ENCODE measurements at regions not wholly inside any gene's neighbourhood (a gene's known extent, or its start where the extent isn't known, plus 50 kb on each side); places are given as distances from the start of the nearest gene placed in this dataset.

DNA sequence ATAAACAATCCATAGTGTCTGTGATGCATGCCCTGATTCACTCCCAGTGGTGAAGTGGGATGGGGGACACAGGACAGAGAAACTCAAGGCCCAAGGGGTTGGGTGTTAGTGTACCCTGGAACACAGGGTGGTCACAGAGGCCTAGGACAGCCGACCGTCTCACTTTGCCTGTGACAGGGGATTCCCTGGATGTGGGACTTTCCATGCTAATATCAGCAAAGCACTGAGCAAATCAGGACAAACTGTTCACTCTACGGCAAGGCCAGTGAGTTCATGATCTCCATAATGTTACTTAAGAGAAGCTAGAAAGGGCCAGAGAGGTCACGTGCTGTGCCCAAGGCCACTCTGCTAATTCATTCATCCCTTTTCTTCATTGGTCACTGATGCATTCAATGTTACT, 158.7 kb upstream of the RBPJ start:
- no peak for TF ChIP-seq CTCF (IDR thresholded peaks at IDR 0.05; ENCODE audit: control insufficient read depth, insufficient read depth, low read depth, low read length, missing control alignments)
- no peak for DNase-seq (ENCODE audit: low read depth)
- no peak overlapping the region for H3K4me3 ChIP-seq (ENCODE audit: control insufficient read depth, low read depth, low read length)

DNA sequence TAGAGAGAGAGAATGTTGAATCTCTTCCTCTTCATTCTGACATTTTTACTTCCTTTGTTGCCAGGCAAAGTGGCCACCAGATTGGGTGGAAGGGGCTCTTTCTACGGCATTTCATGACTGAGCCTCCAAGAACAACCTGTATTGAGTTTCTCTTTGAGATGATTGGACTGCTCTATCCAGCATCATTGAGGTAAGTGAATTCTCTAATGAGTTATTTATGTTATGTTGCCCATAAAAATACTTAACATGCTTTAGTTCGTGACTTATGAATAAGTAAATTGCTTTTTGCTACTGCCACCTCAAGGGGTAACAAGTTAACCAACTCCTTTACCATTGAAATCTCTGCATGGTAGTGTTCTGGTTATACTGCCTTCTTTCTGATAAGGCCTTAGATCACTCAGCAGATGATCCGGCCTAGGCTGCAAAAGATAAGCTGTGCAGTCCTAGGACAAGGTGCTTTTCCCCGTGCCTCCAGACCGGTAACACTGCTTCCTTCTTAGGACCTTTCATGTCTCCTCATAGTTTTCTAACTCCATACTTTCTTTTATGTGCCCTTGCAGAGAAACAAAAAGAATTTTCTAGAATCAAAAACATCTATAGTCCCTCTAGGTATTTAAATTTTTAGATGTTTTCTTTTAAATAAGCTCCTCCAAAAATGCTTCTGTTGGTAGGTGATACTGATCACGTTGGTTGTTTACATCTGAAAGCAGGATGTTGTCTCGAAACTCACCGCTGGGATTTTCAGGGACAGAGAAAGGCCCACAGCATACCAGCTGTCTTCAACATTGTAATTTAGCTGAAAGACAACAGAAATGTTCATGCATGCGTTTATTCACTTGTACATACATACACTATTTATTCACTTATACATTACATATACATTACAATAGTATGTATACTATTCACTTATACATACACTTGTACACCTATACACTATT, 157.1 kb upstream of the RBPJ start:
- DNase-seq (ENCODE audit: low read depth): no peak
- no peak for TF ChIP-seq CTCF (IDR thresholded peaks at IDR 0.05; ENCODE audit: control insufficient read depth, insufficient read depth, low read depth, low read length, missing control alignments)
- H3K4me3 ChIP-seq (ENCODE audit: control insufficient read depth, low read depth, low read length): no peak overlapping the region

- H3K4me3 ChIP-seq (ENCODE audit: control insufficient read depth, low read depth, low read length): no peak overlapping the region
- no peak for DNase-seq (ENCODE audit: low read depth)
- no peak for TF ChIP-seq CTCF (IDR thresholded peaks at IDR 0.05; ENCODE audit: control insufficient read depth, insufficient read depth, low read depth, low read length, missing control alignments)
Observed at GRCh38 chr4:26171501-26171900, 149.3 kb upstream of the RBPJ start.

GRCh38 chr4:26171941-26172340, 148.9 kb upstream of the RBPJ start:
- H3K4me3 ChIP-seq (ENCODE audit: control insufficient read depth, low read depth, low read length): no peak overlapping the region
- no peak for TF ChIP-seq CTCF (IDR thresholded peaks at IDR 0.05; ENCODE audit: control insufficient read depth, insufficient read depth, low read depth, low read length, missing control alignments)
- no peak for DNase-seq (ENCODE audit: low read depth)

DNA sequence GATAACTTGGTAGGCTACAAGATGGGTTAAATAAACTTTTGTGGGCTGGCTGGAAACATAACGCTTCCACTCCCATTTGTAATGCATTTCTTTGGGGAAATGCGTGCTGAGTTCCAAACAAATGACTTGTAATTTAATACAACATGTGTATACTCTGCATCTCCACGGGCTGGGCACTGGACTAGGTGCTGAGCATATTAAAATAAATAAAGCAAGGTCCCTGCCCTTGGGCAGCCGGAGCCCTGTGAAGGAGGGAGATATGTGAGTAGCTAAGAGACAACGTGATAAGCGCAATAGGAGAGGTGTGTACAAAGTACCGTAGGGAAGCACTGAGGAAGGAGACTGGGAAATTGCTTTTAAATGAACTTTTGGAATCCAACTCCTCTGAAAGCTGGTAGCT, 147.2 kb upstream of the RBPJ start:
- no peak for TF ChIP-seq CTCF (IDR thresholded peaks at IDR 0.05; ENCODE audit: control insufficient read depth, insufficient read depth, low read depth, low read length, missing control alignments)
- no peak for DNase-seq (ENCODE audit: low read depth)
- no peak overlapping the region for H3K4me3 ChIP-seq (ENCODE audit: control insufficient read depth, low read depth, low read length)

- H3K4me3 ChIP-seq (ENCODE audit: control insufficient read depth, low read depth, low read length): no peak overlapping the region
- DNase-seq (ENCODE audit: low read depth): no peak
- no peak for TF ChIP-seq CTCF (IDR thresholded peaks at IDR 0.05; ENCODE audit: control insufficient read depth, insufficient read depth, low read depth, low read length, missing control alignments)
Observed at GRCh38 chr4:26174027-26174426, 146.8 kb upstream of the RBPJ start.

Measured in AG09309 (cell line).